DMS 273 (cell line): ENCODE measurements at regions not wholly inside any gene's neighbourhood (a gene's known extent, or its start where the extent isn't known, plus 50 kb on each side); places are given as distances from the start of the nearest gene placed in this dataset.

Experiments
- DNase-seq: peaks from one replicate; lab custom pipeline; 2025; ENCODE audit not compliant: unreplicated experiment; lab: John Stamatoyannopoulos, UW

- no peak for DNase-seq
Observed at GRCh38 chr4:100130964-100131363, 59.3 kb downstream of the DDIT4L start.

- DNase-seq, result no peak
Observed at GRCh38 chr4:100130491-100130890, 59.8 kb downstream of the DDIT4L start.

- no peak for DNase-seq
Observed at GRCh38 chr4:100129774-100130173, 60.5 kb downstream of the DDIT4L start.

GRCh38 chr4:100128338-100128737 is 61.9 kb downstream of the DDIT4L start:
- DNase-seq, result no peak

- no peak for DNase-seq
Observed at GRCh38 chr4:100124715-100125114, 65.6 kb downstream of the DDIT4L start.

- no peak for DNase-seq
Observed at GRCh38 chr4:100118181-100118580, 72.1 kb downstream of the DDIT4L start.

- DNase-seq, result no peak
Observed at GRCh38 chr4:100117750-100118149, 72.5 kb downstream of the DDIT4L start.

GRCh38 chr4:100114909-100115308 is 75.4 kb downstream of the DDIT4L start:
- no peak for DNase-seq

- DNase-seq, result no peak
Observed at GRCh38 chr4:100113732-100114131, 76.5 kb downstream of the DDIT4L start.

GRCh38 chr4:100113096-100113495 is 77.2 kb downstream of the DDIT4L start:
- no peak for DNase-seq

- no peak for DNase-seq
Observed at GRCh38 chr4:100109921-100110320, 80.3 kb downstream of the DDIT4L start.

- DNase-seq, result no peak
Observed at GRCh38 chr4:100108869-100109268, 81.4 kb downstream of the DDIT4L start.

- DNase-seq, result no peak
Observed at GRCh38 chr4:100106982-100107381, 83.3 kb downstream of the DDIT4L start.

- no peak for DNase-seq
Observed at GRCh38 chr4:100103671-100104070, 86.6 kb downstream of the DDIT4L start.

- DNase-seq, result no peak
Observed at GRCh38 chr4:100100985-100101384, 89.3 kb downstream of the DDIT4L start.

- no peak for DNase-seq
Observed at GRCh38 chr4:100099746-100100145, 90.5 kb downstream of the DDIT4L start.

GRCh38 chr4:100098681-100099080 is 91.6 kb downstream of the DDIT4L start:
- no peak for DNase-seq

- DNase-seq, result no peak
Observed at GRCh38 chr4:100098011-100098545, 92.2 kb downstream of the DDIT4L start.

GRCh38 chr4:100095729-100096595 is 94.3 kb downstream of the DDIT4L start:
- DNase-seq, result peak; percentile 73

- peak; percentile 90 for DNase-seq
Observed at GRCh38 chr4:100093091-100093866, 97.0 kb downstream of the DDIT4L start.

GRCh38 chr4:100087743-100088142 is 102.5 kb downstream of the DDIT4L start:
- DNase-seq, result no peak
